Epidermal melanocyte (primary cell): ENCODE measurements at regions not wholly inside any gene's neighbourhood (a gene's known extent, or its start where the extent isn't known, plus 50 kb on each side); places are given as distances from the start of the nearest gene placed in this dataset.
"Not testable (repeated sequence)": the region's sequence is repeated elsewhere in the genome, so short reads cannot be mapped to it uniquely, and the experiment has no call there.

Source experiments
- DNase-seq: peaks from one replicate; pipeline ENCODE4 v3.0.0; 2011; ENCODE audit warnings: low spot score; ENCODE audit not compliant: insufficient read length

- DNase-seq, result no peak
Measured at GRCh38 chr4:18213576-18214198, 192.1 kb upstream of the LCORL start.

GRCh38 chr4:18209448-18209847 lies 187.9 kb upstream of the LCORL start:
- no peak for DNase-seq

- DNase-seq, result no peak
Measured at GRCh38 chr4:18203966-18204365, 182.4 kb upstream of the LCORL start.

- DNase-seq, result no peak
Measured at GRCh38 chr4:18202486-18202885, 180.9 kb upstream of the LCORL start.

GRCh38 chr4:18201885-18202284 lies 180.3 kb upstream of the LCORL start:
- no peak for DNase-seq

- DNase-seq, result no peak
Measured at GRCh38 chr4:18198653-18199052, 177.1 kb upstream of the LCORL start.

GRCh38 chr4:18197467-18197866 lies 175.9 kb upstream of the LCORL start:
- DNase-seq, result no peak

- DNase-seq, result no peak
Measured at GRCh38 chr4:18194278-18194677, 172.7 kb upstream of the LCORL start.

GRCh38 chr4:18192901-18193300 lies 171.3 kb upstream of the LCORL start:
- DNase-seq, result no peak

- DNase-seq, result no peak
Measured at GRCh38 chr4:18185491-18185890, 163.9 kb upstream of the LCORL start.

- no peak for DNase-seq
Measured at GRCh38 chr4:18180892-18181291, 159.3 kb upstream of the LCORL start.

GRCh38 chr4:18180122-18180521 lies 158.6 kb upstream of the LCORL start:
- DNase-seq, result no peak

- no peak for DNase-seq
Measured at GRCh38 chr4:18171896-18172295, 150.3 kb upstream of the LCORL start.

- DNase-seq, result no peak
Measured at GRCh38 chr4:18167831-18168230, 146.3 kb upstream of the LCORL start.

GRCh38 chr4:18166925-18167324 lies 145.4 kb upstream of the LCORL start:
- no peak for DNase-seq

- no peak for DNase-seq
Measured at GRCh38 chr4:18162453-18162852, 140.9 kb upstream of the LCORL start.

GRCh38 chr4:18159117-18159912 lies 137.8 kb upstream of the LCORL start:
- not testable (repeated sequence) for DNase-seq

GRCh38 chr4:18155067-18156041 lies 133.8 kb upstream of the LCORL start:
- no peak for DNase-seq

- DNase-seq, result no peak
Measured at GRCh38 chr4:18138076-18138665, 116.6 kb upstream of the LCORL start.

- no peak for DNase-seq
Measured at GRCh38 chr4:18134111-18134510, 112.6 kb upstream of the LCORL start.

GRCh38 chr4:18130256-18130655 lies 108.7 kb upstream of the LCORL start:
- DNase-seq, result no peak
